Erythroblast (primary cell): ENCODE measurements at regions not wholly inside any gene's neighbourhood (a gene's known extent, or its start where the extent isn't known, plus 50 kb on each side); places are given as distances from the start of the nearest gene placed in this dataset.

Experiments used
- GATA1 ChIP-seq: IDR thresholded peaks from 2 replicates; pipeline ENCODE4 v1.6.1; 2011; ENCODE audit warnings: low read depth, mild to moderate bottlenecking, control low read depth, low read length, moderate library complexity
- POLR2A ChIP-seq: IDR thresholded peaks from 2 replicates; pipeline ENCODE4 v1.6.1; 2011; ENCODE audit warnings: mild to moderate bottlenecking, low read length

- no peak for TF ChIP-seq POLR2A
- TF ChIP-seq GATA1: no peak
Observed at GRCh38 chr14:105891221-105891602, 364.8 kb downstream of the TMEM121 start.
